CD4-positive, alpha-beta T cell treated with Interleukin-17A for 4 hours (primary cell): ENCODE measurements at regions not wholly inside any gene's neighbourhood (a gene's known extent, or its start where the extent isn't known, plus 50 kb on each side); places are given as distances from the start of the nearest gene placed in this dataset.

Experiments
- DNase-seq: peaks from one replicate; pipeline ENCODE4 v3.0.0-alpha.2; 2020; ENCODE audit warnings: mixed read lengths

DNA sequence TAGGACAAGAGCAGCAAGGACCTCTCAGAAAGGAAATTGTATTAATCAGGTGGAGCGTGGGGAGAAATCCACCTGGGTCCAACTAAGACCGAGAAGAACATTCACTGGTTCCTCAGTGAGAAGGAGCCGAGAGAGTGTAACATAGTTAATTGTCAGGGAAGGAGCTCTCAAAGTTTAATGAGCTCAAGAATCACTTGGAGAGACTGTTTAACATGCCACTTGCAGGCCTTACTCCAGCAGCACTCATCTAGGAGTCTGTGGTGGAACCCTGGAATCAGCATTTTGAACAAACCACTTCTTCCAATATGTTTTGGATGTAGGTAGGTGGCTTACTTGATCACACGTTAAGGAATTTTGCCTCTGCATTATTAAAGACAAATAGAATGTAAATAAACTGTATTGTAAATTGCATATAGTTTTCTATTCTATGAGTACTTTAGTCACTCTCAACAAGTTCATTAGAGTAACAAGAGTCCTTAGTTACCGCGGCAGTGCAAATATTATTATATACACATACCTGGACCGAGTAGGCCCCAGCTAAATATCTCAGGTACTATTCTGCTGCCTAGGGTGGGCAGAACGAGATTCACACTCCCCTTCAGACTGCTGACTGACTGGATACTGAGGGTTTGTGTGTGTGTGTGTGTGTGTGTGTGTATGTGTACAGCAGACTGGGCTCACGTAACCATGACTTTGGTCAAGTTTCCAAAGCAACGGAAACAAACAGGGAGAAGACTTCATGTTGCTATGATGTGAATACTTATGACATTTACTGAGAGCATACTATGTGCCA lies 203.2 kb upstream of the USP24 start:
- DNase-seq, result no peak

DNA sequence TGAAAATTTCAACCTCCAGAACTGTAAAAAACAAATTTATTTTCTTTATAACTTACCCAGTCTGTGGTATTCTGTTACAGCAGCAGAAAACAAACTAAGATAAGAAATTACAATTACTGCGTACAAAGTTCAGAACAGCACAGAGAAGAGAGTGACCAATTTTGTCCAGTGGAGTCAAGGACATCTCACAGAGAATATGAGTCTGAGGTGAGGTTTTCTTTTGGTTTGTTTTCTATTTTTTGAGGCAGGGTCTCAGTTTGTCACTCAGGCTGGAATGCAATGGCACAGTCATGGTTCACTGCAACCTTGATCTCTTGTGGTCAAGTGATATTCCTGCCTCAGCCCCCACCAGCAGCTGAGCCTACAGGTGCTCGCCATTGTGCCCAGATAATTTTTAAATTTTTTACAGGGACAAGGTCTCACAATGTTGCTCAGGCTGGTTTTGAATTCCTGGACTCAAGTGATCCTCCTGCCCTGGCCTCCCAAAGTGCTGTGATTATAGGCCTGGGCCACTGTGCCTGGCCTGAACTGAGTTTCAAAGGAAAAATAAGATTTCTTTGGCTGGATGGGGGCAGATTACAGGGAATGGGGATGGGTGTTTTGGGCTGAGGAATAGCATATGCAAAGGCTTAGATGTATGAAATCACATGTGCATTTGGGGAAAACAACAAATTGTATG lies 201.1 kb upstream of the USP24 start:
- DNase-seq, result no peak

DNA sequence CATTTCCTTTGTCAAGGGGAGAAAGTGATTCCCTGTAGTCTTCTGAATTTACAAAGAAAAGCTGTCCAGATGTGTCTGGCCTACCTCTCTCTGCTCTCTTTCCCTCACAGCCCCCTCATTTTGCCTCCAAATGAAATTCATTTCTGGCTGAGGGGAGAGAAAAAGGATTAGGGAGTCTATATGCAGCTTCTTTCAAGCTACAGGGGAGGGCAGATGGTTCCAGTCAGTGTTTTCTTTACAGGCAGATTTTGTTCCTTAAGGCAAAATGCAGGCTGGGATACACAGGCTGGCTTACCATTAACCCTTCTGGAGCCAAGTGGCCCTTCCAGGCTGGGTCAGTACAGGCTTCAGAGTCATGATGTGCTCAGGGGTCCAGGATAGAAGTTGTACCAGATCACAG lies 198.1 kb upstream of the USP24 start:
- no peak for DNase-seq

DNA sequence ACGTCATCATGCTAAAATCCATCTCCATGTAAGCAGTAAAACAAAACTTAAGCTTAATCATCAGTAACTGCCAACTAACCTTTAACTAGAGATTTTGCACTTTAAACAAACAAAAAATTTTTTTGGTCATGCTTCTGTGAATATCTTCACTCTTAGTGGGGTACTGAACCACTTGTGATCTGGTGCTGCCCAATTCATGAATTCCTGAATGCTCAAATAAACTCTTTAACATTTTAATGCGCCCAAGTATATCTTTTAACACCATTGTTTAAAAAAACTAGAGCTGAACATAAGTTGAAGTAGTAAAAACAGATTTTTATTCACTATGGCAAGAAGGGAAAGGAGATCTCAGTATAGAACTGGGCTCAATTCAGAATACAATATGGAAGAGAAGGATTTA lies 196.9 kb upstream of the USP24 start:
- no peak for DNase-seq

DNA sequence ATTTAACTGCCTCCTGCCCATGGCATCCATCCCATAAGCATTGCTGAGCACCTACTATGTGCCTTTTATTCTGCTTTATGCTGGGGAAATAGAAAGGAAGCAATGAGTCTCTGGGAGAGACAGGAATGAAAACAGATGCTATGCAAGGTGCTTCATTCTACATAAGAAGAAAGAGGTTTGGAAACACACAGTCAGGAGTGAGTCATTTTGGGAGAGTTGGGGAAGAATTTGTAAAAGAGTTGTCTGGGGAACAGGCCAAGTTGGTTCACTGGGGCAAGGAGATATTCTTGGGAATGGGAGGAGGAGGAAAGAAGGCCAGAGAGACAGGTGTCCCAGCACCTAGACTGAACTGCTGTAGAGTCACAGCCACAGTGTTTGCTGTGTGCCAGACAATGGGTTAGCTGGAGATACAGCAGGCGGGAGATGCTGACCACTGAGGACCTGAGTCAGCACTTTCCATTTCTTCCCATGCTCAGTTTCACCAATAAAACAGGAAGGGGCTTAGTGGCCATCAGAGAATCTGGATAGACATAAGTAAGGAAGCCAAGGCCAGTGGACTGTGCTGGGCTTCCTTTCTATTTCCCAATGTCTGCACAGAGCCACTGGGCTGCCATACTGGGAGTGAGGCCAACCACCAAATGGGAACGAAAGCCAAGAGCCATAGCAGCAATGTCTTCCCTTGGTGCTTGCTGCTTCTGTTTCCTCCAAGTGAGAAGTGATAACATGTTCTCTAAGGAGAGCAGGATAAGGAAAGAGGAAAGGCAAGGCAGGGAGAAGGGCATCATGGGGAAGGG lies 187.7 kb upstream of the USP24 start:
- DNase-seq, result no peak

DNA sequence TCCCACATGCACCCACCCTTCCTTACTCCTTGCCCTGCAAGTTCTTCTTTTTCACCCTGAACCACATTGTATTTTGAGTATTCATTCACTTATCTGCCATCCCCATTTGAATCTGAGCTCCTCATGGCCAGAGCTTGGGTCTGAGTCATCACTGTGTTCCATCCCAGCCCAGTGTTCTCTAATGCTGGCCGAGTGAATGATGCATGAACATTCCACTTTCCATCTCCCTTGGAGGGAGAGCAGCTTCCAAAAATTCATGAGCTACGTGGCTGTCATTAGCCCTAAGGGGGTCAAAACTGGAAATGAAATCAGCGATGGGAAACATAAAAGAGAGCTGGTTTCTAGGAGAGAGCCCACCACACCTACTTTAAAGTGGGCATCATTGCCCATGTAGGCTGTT lies 187.0 kb upstream of the USP24 start:
- no peak for DNase-seq

DNA sequence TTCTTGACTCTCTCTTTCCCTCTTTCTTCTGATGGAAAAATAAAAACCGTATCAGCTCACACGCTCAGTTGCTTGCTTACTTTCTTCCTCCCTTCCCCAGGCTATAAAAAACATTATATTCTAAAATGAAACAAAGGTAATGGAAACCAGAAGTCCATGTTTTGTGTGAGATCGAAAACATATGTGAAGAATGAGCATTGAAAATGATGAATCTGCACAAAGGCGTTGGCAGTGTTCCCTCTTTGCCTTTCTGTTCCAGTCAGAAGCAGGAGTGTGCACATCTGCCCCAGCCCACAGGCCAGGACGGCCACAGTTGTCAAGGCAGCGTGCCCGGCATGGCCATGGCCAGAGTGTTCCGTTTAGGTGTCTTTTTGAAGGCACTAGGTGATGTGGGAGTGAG lies 185.3 kb upstream of the USP24 start:
- no peak for DNase-seq

DNA sequence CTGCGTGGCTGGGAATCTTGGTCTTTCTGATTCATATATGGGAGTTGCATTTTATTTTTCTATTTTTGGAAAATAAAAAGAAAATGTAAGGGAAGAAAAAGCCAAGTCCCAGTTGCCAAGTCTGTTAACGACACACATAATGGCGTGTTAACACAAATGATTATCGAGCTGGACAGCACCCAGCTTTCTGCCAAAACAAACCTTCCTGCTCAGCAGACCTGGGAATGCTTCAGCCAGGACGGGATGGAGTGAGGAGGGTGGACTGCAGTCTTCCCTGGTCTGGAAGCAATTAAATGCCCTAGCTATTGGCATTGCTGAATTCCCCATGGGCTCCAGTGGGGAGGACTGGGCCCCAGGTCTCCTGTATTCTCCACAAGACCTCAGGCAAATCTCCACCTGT lies 184.2 kb upstream of the USP24 start:
- DNase-seq, result no peak

DNA sequence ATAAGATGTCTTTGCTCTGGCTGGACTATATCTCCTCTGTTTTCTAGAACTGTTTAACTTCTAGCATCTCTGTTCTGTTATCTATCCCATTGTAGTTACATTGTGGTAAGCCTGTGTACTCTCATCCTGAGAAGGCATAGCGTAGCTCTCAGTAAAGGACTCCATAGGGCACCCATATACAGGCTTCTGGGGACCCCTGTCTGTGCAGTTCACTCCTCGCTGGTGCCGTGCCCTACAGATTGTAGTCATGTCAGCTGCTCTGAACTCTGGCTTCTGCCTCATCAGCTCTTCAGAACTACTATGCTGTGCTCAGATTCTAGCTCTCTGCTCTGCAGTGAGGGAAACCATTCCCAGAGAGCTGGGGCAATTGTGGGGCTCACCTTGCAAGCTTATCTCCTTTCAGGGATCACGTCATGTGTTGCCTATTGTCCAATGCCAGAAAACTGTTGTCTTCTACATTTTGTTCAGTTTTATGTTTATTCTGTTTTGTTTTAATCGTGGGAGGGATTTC lies 181.3 kb upstream of the USP24 start:
- no peak for DNase-seq

DNA sequence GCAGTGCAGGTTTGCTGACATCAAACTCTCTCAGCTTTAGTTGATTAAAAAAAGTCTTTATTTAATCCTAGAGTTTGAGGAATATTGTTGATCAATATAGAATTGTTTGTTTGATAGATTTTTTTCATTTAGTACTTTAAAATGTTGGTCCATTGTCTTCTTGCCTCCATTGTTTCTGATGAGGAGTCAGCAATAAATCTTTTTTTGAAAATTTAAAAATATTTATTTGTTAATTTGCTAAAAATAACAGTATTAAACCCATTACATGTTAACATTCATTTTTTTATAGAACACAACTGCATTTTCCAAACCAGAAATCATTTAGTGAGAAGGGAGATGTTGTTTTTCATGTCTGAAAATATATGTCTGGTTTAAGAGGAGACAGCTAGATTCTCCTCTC lies 173.8 kb upstream of the USP24 start:
- no peak for DNase-seq

DNA sequence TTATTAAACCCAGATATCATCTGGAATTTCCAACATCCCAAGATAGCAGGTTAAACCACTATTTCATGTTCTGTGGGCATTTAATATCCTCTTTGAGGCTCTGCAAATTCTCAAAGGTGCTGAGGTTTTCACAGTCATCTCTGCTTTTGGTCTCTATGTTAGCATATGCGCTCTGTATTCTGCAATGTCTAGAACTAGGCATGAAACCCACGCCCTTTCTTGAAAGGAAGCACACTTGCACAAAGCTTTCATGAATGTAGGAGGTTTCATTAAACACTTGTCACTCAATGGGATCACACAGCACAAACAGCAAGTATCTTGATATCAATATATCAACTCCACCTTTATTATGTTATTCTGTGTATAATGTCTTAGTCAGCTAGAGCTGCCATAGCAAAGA lies 172.0 kb upstream of the USP24 start:
- no peak for DNase-seq

DNA sequence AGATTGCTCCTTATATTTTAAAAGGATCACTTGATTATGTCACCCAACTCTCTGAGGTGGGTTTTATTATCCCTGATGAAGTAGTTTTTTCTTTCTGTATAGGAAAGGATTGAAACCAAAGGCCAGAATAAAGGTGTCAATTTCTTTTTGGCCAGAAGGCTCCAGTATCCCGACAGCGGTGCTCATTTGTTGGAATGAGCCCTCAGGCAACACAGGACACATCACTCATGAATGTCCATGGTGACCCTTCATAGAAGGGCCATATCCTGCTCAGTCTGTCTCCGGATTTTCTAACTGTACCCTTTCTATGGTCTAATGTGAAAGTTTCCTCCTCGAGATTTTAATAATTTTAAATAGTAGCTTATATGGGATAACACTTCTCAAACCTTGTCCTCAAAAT lies 171.3 kb upstream of the USP24 start:
- no peak for DNase-seq

DNA sequence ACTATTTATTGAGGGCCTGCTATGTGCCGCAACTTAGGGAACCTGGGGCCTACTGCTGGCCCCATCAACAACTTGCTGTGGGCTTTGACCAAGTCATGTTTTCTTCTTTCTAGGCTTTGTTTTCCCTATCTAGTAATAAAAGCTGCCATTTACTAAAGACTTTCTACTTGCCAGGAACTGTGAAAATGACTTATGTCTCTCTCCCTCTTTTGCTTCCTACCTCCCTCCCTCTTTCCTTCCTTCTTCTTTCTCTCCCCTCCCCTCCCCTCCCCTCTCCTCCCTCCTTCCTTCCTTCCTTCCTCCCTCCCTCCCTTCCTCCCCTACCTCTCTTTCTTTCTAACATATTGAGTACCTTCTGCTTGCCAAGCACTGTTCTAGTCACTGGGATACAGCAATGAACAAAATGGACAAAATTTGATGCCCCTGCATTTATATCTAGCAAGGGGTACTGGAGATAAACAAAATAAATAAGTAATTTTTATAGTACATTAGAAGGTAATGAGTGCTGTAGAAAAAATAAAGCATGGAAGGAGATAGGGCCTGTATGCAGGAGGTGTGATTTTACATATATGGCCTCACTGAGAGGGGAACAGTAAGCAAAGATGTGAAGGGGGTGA lies 170.3 kb upstream of the USP24 start:
- DNase-seq, result no peak

DNA sequence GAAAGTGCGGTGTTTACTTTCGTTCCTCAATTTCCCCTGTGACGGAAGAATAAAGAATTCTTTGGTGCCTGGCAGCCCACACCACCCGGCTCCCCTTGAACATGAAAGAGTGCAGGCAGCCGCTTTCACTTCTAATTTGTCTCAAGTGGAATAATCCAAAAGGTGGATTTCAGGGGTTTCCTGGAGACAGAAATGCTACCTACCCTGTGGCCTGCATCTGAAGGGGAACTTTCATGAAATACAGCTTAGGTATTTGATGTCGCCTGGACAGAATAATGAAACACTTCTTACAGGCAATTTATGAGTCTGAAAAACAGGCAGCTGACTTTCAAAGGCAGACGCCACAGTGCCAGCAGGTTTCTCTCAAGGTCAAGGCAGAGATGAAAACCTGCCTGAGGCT lies 169.5 kb upstream of the USP24 start:
- DNase-seq, result no peak

DNA sequence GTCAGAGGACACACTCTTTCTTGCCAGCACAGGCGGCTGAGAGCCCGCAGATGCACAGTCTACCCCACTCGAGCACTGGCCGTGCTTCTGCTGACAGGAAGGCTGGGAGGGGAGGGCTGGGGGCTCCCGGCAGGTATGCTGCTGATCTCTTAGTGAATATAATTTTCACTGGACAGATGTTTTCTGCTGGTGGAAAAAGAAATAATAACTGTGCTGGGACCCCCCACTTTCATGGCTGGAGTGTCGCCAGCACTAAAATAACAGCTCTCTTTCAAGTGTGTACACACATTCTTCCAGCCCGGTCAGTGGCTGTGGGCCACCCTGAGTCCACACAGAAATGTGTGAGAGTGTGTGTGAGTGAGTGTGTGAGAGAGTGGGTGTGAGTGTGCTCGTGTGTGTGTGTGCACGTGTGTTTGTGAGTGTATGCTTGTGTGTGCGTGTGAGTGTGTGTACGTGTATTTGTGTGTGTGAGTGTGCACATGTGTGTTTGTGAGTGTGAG lies 167.7 kb upstream of the USP24 start:
- DNase-seq, result no peak

DNA sequence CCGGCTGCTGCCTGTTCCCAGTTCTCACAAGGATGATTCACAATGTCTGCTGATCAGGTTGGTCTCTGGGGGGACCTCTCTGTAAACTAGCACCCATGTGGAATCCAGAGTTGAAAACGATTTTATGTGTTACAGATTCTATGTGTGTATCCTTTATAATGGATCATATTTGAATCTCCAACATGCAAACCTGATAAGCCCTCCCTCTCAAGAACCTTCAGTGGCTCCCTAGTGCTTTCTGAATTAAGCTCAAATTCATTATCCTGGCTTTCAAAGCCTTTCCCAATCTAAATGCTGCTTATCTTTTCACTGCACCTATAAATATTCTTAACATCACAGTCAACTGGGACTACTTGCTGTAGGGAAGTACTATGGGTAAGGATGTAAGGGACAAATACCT lies 166.8 kb upstream of the USP24 start:
- DNase-seq, result no peak

DNA sequence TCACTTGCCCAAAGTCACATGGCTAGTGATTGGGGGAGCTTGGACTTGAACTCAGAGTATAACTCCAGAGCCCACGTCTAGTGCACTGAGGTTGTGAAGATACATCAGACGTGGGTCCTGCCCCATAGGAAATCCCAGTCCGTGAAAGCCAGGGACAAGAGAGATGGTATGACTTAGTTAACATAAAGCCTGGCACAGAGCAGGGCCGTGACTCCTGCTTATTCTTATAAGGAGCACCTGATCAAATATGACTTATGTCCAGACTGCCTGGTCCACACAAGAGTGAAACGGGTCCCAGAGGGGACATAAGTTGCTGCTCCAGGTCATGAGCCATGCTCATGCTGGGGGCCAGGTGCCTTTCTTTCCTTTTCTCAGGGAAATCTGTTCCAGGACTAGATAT lies 166.3 kb upstream of the USP24 start:
- no peak for DNase-seq

DNA sequence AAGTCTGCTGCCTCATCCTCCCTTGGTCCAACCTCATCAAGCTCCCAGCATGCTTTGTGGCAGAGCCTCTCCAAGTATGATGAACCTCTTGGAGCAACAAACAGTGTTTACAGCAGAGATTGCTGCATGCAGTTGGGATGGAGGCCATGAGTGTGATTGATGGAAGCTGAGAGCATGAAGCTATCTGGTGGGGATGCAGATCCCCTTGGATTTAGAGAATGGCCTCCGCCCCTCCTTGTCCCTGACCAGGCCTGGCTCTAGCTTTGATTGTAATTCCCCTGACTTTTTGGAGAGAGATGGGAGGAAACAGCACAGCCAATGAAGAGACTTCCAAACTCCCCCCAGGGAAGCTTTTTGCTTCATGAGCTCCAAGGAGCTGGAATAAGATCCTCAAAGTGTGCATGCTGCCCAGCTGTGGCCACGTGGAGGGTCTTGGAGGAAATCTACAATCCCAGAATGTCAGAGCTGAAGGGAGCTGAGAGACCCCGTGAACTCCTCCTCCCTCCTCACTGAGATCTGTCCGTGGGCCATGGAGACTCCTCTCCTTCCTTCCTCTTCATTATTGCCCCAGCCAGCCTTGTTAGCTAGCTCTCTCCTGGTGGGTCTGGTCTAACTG lies 165.3 kb upstream of the USP24 start:
- no peak for DNase-seq

DNA sequence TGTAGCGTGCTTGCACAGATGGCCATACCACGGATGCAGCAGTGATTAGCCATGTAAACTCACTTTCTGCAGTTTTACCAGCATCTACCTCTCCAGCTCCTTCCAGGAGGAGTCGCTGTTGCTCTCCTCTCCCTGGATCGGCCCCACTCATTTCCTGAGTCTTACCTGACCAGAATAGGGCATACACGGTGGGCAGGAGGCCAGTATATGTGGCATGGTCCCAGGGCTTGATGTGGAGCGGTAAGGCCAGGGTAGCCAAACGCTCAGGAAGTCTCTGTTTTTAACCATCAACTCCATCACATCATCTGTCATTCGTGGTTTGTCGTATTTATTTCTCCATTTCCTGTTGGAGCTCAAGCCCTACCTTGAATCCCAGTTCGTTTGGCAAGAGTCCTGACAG lies 163.4 kb upstream of the USP24 start:
- DNase-seq, result no peak

DNA sequence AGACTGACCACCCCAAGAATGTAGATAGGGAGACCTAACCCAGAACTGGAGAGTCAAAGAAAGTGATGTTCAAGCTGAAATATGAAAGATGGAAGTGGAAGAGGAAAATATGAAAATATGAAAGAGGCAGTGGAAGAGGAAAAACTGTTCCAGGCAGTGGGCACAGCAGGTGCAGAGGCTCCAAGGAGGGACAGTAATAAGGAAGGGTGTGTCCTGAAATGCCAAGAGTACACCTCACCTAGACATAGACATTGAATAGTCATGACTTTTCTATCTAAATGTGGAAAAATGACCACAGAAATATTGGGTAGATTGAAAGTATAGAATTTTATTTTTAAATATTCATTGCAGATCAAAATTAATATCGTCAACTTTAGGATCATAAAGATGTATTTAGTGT lies 161.7 kb upstream of the USP24 start:
- no peak for DNase-seq

DNA sequence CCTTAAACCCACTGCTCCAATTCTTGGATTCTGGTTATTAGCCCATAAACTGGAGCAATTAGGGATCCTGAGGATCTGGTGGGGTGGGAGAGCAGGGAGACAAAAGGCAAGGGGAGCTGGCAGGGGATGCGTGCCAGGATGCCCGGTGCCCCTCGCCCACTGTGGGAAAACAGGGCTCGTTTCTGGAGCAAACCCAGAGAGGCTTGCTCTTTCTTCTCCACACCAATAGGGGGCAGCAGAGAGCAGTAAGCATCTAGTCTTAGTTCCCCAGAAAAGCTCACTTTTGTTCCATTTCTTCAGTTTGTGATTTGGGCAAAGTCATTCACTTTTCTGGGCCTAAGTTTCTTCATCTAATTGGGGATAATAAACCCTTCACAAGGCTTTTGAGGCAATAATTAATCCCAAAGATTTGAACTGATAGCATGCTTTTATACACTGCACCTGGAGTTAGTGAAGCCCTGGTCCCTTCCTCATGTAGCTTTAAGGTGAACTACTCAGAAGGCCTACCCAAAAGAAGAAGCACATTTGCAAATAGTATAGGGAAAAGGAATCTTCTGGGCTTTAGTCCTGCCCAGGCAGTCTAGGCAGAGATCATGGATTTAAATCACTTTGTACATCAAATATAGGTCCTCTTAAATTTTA lies 160.6 kb upstream of the USP24 start:
- DNase-seq, result peak; percentile 46
